SU-DHL-6 (cell line): ENCODE measurements at regions not wholly inside any gene's neighbourhood (a gene's known extent, or its start where the extent isn't known, plus 50 kb on each side); places are given as distances from the start of the nearest gene placed in this dataset.

ENCODE experiments used
- H2AFZ ChIP-seq: fragments of 200-600 bp; sonication (generic); 2 replicates; pipeline ENCODE4 v1.6.1; 2014; ENCODE audit warnings: low read depth, mild to moderate bottlenecking, moderate library complexity, mixed read lengths, antibody characterized with exemption, low read length; ENCODE audit not compliant: severe bottlenecking
- H3F3A ChIP-seq: fragments of 200-600 bp; shearing (Covaris generic); 2 replicates; pipeline ENCODE4 v1.6.0; 2016; ENCODE audit warnings: antibody characterized with exemption, mild to moderate bottlenecking; ENCODE audit not compliant: insufficient read depth
- H3K27ac ChIP-seq: fragments of 200-600 bp; sonication (generic); 2 replicates; pipeline ENCODE4 v1.5.1; 2016; ENCODE audit warnings: low read depth, mild to moderate bottlenecking, low read length, moderate library complexity, mixed read lengths
- H3K27me3 ChIP-seq: fragments of 200-600 bp; sonication (generic), shearing (Covaris generic); 2 replicates; pipeline ENCODE4 v1.6.0; 2014; ENCODE audit warnings: mild to moderate bottlenecking, low read length
- H3K36me3 ChIP-seq: fragments of 200-600 bp; sonication (generic); 2 replicates; pipeline ENCODE4 v1.6.1; 2014; ENCODE audit warnings: mild to moderate bottlenecking, low read length, mixed read lengths
- H3K4me2 ChIP-seq: fragments of 300-600, 200-600 bp; shearing (Covaris generic), sonication (generic); 2 replicates; pipeline ENCODE4 v1.6.0; 2014; ENCODE audit warnings: low read length, low read depth, mild to moderate bottlenecking; ENCODE audit not compliant: poor library complexity, severe bottlenecking
- H3K4me3 ChIP-seq: fragments of 200-600 bp; sonication (generic); 2 replicates; pipeline ENCODE4 v1.5.1; 2014; ENCODE audit warnings: antibody characterized with exemption, low read length, mild to moderate bottlenecking, mixed read lengths; ENCODE audit not compliant: insufficient read depth, poor library complexity, severe bottlenecking
- H3K79me2 ChIP-seq: fragments of 200-600 bp; sonication (generic); 2 replicates; pipeline ENCODE4 v1.6.1; 2014; ENCODE audit warnings: mild to moderate bottlenecking, low read length, moderate library complexity; ENCODE audit not compliant: insufficient read depth
- H3K9ac ChIP-seq: fragments of 200-600 bp; sonication (generic); 2 replicates; pipeline ENCODE4 v1.7.0; 2014; ENCODE audit warnings: mild to moderate bottlenecking, low read length
- H3K9me2 ChIP-seq: fragments of 200-600 bp; sonication (generic); replicated peaks from 2 replicates; pipeline ENCODE4 v1.6.1; 2014; ENCODE audit warnings: low read length; ENCODE audit not compliant: insufficient read depth
- H3K9me3 ChIP-seq: fragments of 200-600 bp; sonication (generic); 2 replicates; pipeline ENCODE4 v1.6.1; 2014; ENCODE audit warnings: low read length, mixed read lengths; ENCODE audit not compliant: insufficient read depth
- H4K20me1 ChIP-seq: fragments of 200-600 bp; sonication (generic); 2 replicates; pipeline ENCODE4 v1.6.1; 2014; ENCODE audit warnings: low read depth, mild to moderate bottlenecking, antibody characterized with exemption, low read length, moderate library complexity, mixed read lengths
- CTCF ChIP-seq: fragments of 200-600 bp; sonication (generic); IDR thresholded peaks from one replicate; pipeline ENCODE4 v1.5.1; 2017; ENCODE audit warnings: antibody characterized with exemption, mild to moderate bottlenecking, low read length, moderate library complexity; ENCODE audit not compliant: insufficient read depth, poor library complexity, severe bottlenecking
- EZH2phosphoT487 ChIP-seq: fragments of 200-600 bp; sonication (generic), shearing (Covaris generic); conservative IDR thresholded peaks from 2 replicates; pipeline ENCODE4 v1.6.1; 2018; ENCODE audit warnings: mild to moderate bottlenecking, antibody characterized with exemption, low read length, moderate library complexity, mixed read lengths

DNA sequence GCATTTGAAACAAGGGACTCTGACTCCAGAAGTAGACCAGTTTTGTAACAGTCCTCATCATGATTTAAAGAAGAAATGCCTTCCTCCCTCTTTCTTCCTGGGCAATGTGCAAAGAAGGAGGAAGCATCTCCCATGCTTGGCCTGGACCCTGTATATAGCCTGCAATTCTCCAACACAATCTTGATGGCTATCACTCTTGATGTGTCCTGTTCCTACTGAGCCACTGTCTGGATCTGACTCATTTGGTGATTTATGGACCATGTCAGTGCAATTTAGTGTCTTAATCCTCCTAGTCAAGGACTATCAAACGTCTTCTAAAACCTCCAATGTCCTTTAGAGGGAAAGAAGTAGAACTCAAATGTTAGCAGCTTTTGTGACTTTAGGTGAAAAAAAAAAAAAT lies 697.3 kb downstream of the TLR4 start:
- Histone ChIP-seq H3K27ac (no peak overlapping the region), H3K9me3 (no peaks in the 10 kb centered on the region)

GRCh38 chr9:118414676-118415075 lies 710.5 kb downstream of the TLR4 start:
- H3K27me3 ChIP-seq = no peaks in the 10 kb centered on the region
- no peaks in the 10 kb centered on the region for H3F3A ChIP-seq
- H3K9me3 ChIP-seq = no peaks in the 10 kb centered on the region
- H4K20me1 ChIP-seq = no peaks in the 10 kb centered on the region
- H3K36me3 ChIP-seq = no peaks in the 10 kb centered on the region
- H3K79me2 ChIP-seq = no peaks in the 10 kb centered on the region
- no peak overlapping the region for H3K4me2 ChIP-seq
- H3K9ac ChIP-seq = no peak overlapping the region
- no peak overlapping the region for H3K27ac ChIP-seq
- TF ChIP-seq CTCF (no peak), EZH2phosphoT487 (no peak)
- no peak overlapping the region for H2AFZ ChIP-seq
- H3K4me3 ChIP-seq = no peak overlapping the region
- H3K9me2 ChIP-seq = no peaks in the 10 kb centered on the region

More for the DNA sequence above, 697.3 kb downstream of the TLR4 start:
- Histone ChIP-seq H3K79me2 (no peaks in the 10 kb centered on the region), H3K36me3 (no peaks in the 10 kb centered on the region), H3K9me2 (no peaks in the 10 kb centered on the region), H3F3A (no peaks in the 10 kb centered on the region), H2AFZ (no peak overlapping the region), H3K4me2 (no peak overlapping the region), H3K9ac (no peak overlapping the region), H4K20me1 (no peaks in the 10 kb centered on the region), H3K4me3 (no peak overlapping the region), H3K27me3 (no peaks in the 10 kb centered on the region)
- TF ChIP-seq EZH2phosphoT487 = no peak
- TF ChIP-seq CTCF = no peak

GRCh38 chr9:118418887-118419565 lies 714.8 kb downstream of the TLR4 start:
- Histone ChIP-seq H3F3A (no peaks in the 10 kb centered on the region), H3K9ac (no peak overlapping the region), H4K20me1 (no peaks in the 10 kb centered on the region), H3K9me3 (no peaks in the 10 kb centered on the region), H3K4me3 (no peak overlapping the region), H2AFZ (no peak overlapping the region), H3K36me3 (no peaks in the 10 kb centered on the region), H3K4me2 (no peak overlapping the region), H3K9me2 (no peaks in the 10 kb centered on the region), H3K27ac (no peak overlapping the region), H3K27me3 (no peaks in the 10 kb centered on the region), H3K79me2 (no peaks in the 10 kb centered on the region)
- TF ChIP-seq CTCF (no peak), EZH2phosphoT487 (no peak)
